Calu3 (cell line): ENCODE measurements at regions not wholly inside any gene's neighbourhood (a gene's known extent, or its start where the extent isn't known, plus 50 kb on each side); places are given as distances from the start of the nearest gene placed in this dataset.
A peak's percentile ranks its signal among the peaks of the same experiment; 100 is the strongest.

Experiments
- BruUV-seq: library from RNA; stranded (reverse); fragments of 400-500 nt; replicated peaks from 2 replicates; lab custom pipeline; 2021; lab: Mats Ljungman, UMichigan
- CTCF ChIA-PET: fragments of 300-600 bp; sonication (Branson Sonifier 250); formaldehyde crosslinking; loops from one replicate; lab custom pipeline; 2022; ENCODE audit warnings: antibody characterized with exemption; lab: Charles Lee
- DNase-seq: peaks from one replicate; pipeline ENCODE4 v3.0.0; 2022
- H3K27ac Mint-ChIP-seq: one replicate; pipeline ENCODE4 v1.8.0; 2022; ENCODE audit warnings: mixed read lengths; ENCODE audit not compliant: unreplicated experiment
- H3K27me3 Mint-ChIP-seq: one replicate; pipeline ENCODE4 v1.8.0; 2022; ENCODE audit warnings: mixed read lengths; ENCODE audit not compliant: unreplicated experiment
- H3K36me3 Mint-ChIP-seq: one replicate; pipeline ENCODE4 v1.8.0; 2022; ENCODE audit warnings: mild to moderate bottlenecking, moderate library complexity, mixed read lengths; ENCODE audit not compliant: insufficient read depth, unreplicated experiment
- H3K4me1 Mint-ChIP-seq: one replicate; pipeline ENCODE4 v1.8.0; 2022; ENCODE audit warnings: mild to moderate bottlenecking, low read depth, mixed read lengths; ENCODE audit not compliant: unreplicated experiment
- H3K4me3 Mint-ChIP-seq: one replicate; pipeline ENCODE4 v1.8.0; 2022; ENCODE audit warnings: mild to moderate bottlenecking, low read depth, moderate library complexity, mixed read lengths; ENCODE audit not compliant: unreplicated experiment
- H3K9me3 Mint-ChIP-seq: one replicate; pipeline ENCODE4 v1.8.0; 2022; ENCODE audit warnings: low read depth, mixed read lengths; ENCODE audit not compliant: unreplicated experiment
- intact Hi-C: fragments of 100-400 bp; cut with micrococcal nuclease; formaldehyde crosslinking; loops from one replicate; pipeline ENCODE4 v1.10.0; 2022; ENCODE audit not compliant: unreplicated experiment
- TF ChIP-seq, protein P1 (sequence below): fragments of 200-600 bp; IDR thresholded peaks from one replicate; pipeline ENCODE4 v1.8.0; 2022; ENCODE audit warnings: antibody characterized with exemption; ENCODE audit not compliant: unreplicated experiment

DNA sequence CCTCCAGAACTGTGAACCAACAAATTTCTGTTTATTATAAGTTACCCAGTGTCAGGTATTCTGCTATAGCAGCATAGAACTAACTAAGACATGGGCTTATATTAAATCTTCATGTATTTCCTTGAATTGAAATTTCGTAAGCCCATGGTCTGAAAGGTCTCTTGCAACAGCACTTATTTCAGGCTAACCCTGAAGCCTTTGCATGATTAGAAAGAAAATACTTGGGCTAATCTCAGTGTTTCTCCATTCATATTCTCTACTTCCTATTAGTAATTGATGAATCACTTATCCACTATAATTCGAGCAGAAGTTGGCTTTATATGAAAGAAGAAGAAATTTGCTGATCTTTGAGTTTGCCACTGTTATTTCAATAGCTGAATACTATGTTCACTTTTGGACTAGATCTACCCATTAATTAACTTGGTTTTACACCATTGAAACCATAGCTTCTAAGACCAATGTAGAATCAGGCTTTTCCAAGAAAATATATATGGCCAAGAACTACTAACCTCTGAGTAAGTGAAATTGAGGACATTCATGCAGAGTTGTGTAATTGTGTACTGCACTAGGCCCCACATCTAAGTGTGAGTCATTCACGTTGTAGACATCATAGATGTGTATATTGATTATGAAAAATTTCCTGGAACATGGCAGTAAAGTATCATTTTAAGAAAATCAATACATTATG lies 731.6 kb downstream of the SOCS6 start:
- BruUV-seq: no TSS peak
- intact Hi-C loops: no loop called here
- Mint-ChIP-seq H3K27me3 (no peaks in the 10 kb centered on the region), H3K27ac (peak overlapping the region; percentile 20), H3K4me1 (peaks cover 8% of the 10 kb centered on the region), H3K4me3 (no peak overlapping the region), H3K36me3 (peaks cover 5% of the 10 kb centered on the region), H3K9me3 (peaks cover 5% of the 10 kb centered on the region)
- CTCF ChIA-PET: no interaction called here
- no peak for DNase-seq
- TF ChIP-seq, protein P1, sequence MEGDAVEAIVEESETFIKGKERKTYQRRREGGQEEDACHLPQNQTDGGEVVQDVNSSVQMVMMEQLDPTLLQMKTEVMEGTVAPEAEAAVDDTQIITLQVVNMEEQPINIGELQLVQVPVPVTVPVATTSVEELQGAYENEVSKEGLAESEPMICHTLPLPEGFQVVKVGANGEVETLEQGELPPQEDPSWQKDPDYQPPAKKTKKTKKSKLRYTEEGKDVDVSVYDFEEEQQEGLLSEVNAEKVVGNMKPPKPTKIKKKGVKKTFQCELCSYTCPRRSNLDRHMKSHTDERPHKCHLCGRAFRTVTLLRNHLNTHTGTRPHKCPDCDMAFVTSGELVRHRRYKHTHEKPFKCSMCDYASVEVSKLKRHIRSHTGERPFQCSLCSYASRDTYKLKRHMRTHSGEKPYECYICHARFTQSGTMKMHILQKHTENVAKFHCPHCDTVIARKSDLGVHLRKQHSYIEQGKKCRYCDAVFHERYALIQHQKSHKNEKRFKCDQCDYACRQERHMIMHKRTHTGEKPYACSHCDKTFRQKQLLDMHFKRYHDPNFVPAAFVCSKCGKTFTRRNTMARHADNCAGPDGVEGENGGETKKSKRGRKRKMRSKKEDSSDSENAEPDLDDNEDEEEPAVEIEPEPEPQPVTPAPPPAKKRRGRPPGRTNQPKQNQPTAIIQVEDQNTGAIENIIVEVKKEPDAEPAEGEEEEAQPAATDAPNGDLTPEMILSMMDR: no peak

DNA sequence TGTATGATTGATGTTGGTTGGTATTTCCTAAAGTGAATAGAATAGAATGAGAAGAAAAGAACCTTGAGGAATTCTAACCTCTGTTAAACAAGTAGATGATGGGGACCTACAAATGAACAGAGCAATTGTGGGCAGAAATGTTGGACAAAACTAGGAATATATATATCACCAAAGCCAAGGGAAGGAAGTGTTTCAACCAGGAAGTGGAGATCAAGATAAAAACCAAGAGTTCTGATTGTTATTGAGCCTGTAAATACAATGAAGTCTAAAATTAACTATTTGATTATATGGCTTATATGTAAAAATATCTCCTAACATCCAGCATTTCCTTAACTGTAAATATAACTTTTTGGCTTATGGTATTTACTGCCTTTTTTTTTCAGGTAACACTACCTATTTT lies 730.0 kb downstream of the SOCS6 start:
- H3K9me3 Mint-ChIP-seq: peaks cover 5% of the 10 kb centered on the region
- H3K4me3 Mint-ChIP-seq: no peak overlapping the region
- CTCF ChIA-PET: no interaction called here
- no peaks in the 10 kb centered on the region for H3K27me3 Mint-ChIP-seq
- intact Hi-C loops: no loop called here
- no peak overlapping the region for H3K27ac Mint-ChIP-seq
- peaks cover 5% of the 10 kb centered on the region for H3K36me3 Mint-ChIP-seq
- TF ChIP-seq, protein P1: no peak
- H3K4me1 Mint-ChIP-seq: peaks cover 8% of the 10 kb centered on the region
- no peak for DNase-seq
- BruUV-seq: no TSS peak

DNA sequence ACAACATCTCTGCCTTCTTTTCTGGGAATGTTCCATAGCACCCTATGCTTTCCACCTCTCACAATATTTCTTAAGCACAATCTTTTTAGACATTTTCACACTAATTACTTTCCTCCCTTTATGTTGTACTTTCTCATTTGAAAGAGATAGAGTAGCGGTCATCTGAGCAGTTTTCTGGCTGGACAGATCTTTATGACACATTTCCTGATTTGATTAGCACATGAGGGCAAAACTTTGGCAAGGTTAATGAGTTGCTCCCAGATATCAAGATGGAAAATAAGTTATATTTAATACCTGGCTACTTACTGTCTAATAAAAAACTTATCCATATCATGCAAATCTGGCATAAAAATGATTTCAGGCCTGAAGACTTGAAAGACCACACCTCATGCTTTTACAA lies 723.9 kb downstream of the SOCS6 start:
- H3K27ac Mint-ChIP-seq: no peak overlapping the region
- H3K27me3 Mint-ChIP-seq: no peaks in the 10 kb centered on the region
- intact Hi-C loops: no loop called here
- no peaks in the 10 kb centered on the region for H3K9me3 Mint-ChIP-seq
- no peak for DNase-seq
- no peak overlapping the region for H3K4me3 Mint-ChIP-seq
- CTCF ChIA-PET: no interaction called here
- BruUV-seq: no TSS peak
- no peaks in the 10 kb centered on the region for H3K4me1 Mint-ChIP-seq
- TF ChIP-seq, protein P1: no peak
- H3K36me3 Mint-ChIP-seq: no peaks in the 10 kb centered on the region

DNA sequence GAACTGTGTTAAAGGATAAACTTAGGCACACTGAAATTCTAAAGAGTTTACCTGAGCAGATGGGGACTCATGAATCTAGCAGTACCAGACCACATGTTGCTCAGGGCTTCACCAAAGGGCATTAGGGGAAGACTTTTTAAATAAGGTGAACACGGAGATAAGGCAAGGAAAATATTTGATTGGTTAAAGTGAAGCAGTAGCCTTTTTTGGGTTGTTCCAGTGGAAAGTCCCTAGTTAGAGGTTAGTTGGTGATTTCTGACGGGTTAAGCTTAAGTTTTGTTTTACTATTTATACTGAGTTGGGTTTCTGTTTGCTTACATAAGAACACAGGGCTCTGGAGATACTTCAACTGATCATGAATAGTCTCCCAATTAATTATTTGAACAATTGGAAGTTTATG lies 722.5 kb downstream of the SOCS6 start:
- Mint-ChIP-seq H3K27ac (no peak overlapping the region), H3K9me3 (no peaks in the 10 kb centered on the region), H3K36me3 (no peaks in the 10 kb centered on the region), H3K4me1 (no peaks in the 10 kb centered on the region), H3K4me3 (no peak overlapping the region), H3K27me3 (no peaks in the 10 kb centered on the region)
- TF ChIP-seq, protein P1: no peak
- intact Hi-C loops: no loop called here
- DNase-seq: no peak
- no TSS peak for BruUV-seq
- CTCF ChIA-PET: no interaction called here
